ENCODE measurements at regions not wholly inside any gene's neighbourhood (a gene's known extent, or its start where the extent isn't known, plus 50 kb on each side); places are given as distances from the start of the nearest gene placed in this dataset.
A peak's percentile ranks its signal among the peaks of the same experiment; 100 is the strongest.

GRCh38 chr15:25504307-25504706, 65.5 kb upstream of the UBE3A start:
- Mint-ChIP-seq H3K27me3 (no peaks in the 10 kb centered on the region), H3K4me3 (no peak overlapping the region), H3K4me1 (no peaks in the 10 kb centered on the region), H3K27ac (no peak overlapping the region), H3K9me3 (ENCODE audit: insufficient read depth) (no peaks in the 10 kb centered on the region)
- no peaks in the 10 kb centered on the region for H3K9me3 ChIP-seq (ENCODE audit: control extremely low read depth in 1 of 3, control insufficient read depth in 2 of 3, insufficient read depth in 1 of 3, low read length in 2 of 3)
- no peaks in the 10 kb centered on the region for H3K4me1 ChIP-seq (ENCODE audit: control insufficient read depth in 2 of 2, insufficient read depth in 2 of 2, low read length in 2 of 2)
- ATAC-seq (ENCODE audit: low read depth) (no peak), DNase-seq (no peak)
- no peak overlapping the region for H2AFZ ChIP-seq (ENCODE audit: insufficient read depth, low read depth, low read length, poor library complexity, severe bottlenecking)
- POLR2A ChIA-PET: no interaction called here
- H3K79me2 ChIP-seq (ENCODE audit: control insufficient read depth, insufficient read depth, low read length): no peaks in the 10 kb centered on the region
- WGBS (ENCODE audit: insufficient coverage): 19% methylated on average over 4 of the region's 6 CpGs
- H3K9ac ChIP-seq (ENCODE audit: low read length): no peak overlapping the region
- no peaks in the 10 kb centered on the region for H3K36me3 ChIP-seq (replicated peaks in 1 of 2; ENCODE audit: control extremely low read depth in 1 of 2, control insufficient read depth in 1 of 2, extremely low read depth in 1 of 2, insufficient read depth in 2 of 2, low read length in 1 of 2)
- H3K4me3 ChIP-seq (ENCODE audit: control extremely low read depth in 1 of 5, extremely low read depth in 1 of 5, insufficient read depth in 1 of 5, low read depth in 2 of 5, low read length in 4 of 5): no peak overlapping the region
- H3K27ac ChIP-seq (ENCODE audit: low read length in 2 of 2): no peak overlapping the region
- no peaks in the 10 kb centered on the region for H3K27me3 ChIP-seq (replicated peaks in 1 of 4; ENCODE audit: control extremely low read depth in 1 of 4, control insufficient read depth in 3 of 4, insufficient read depth in 4 of 4, low read length in 3 of 4)
- TF ChIP-seq CTCF (IDR thresholded peaks at IDR 0.05) (no peak), EZH2 (IDR thresholded peaks at IDR 0.05; ENCODE audit: borderline replicate concordance, insufficient read depth, low read depth, low read length, poor library complexity, severe bottlenecking) (no peak)
- CTCF ChIA-PET: no interaction called here
- intact Hi-C loops (cut with micrococcal nuclease): no loop called here
- H4K20me1 ChIP-seq (ENCODE audit: control insufficient read depth, insufficient read depth, low read length, poor library complexity, severe bottlenecking): no peaks in the 10 kb centered on the region
- no peak overlapping the region for H3K4me2 ChIP-seq (replicated peaks; ENCODE audit: low read depth, low read length, poor library complexity, severe bottlenecking)

GRCh38 chr15:25501828-25502446, 63.1 kb upstream of the UBE3A start:
- H4K20me1 ChIP-seq (ENCODE audit: control insufficient read depth, insufficient read depth, low read length, poor library complexity, severe bottlenecking): no peaks in the 10 kb centered on the region
- DNase-seq: peak; percentile 49
- H3K4me3 ChIP-seq (ENCODE audit: control extremely low read depth in 1 of 5, extremely low read depth in 1 of 5, insufficient read depth in 1 of 5, low read depth in 2 of 5, low read length in 4 of 5): no peak overlapping the region
- ChIA-PET POLR2A (no interaction called here), CTCF (interaction anchor here (0.6 to 2.2 kb wide), 8 partner anchors 12 to 1873 kb away, joined by 3 to 13 read pairs (median 3); no protein-coding TSS in a partner anchor)
- WGBS (ENCODE audit: insufficient coverage): no CpG with 5 or more reads among the region's 5 CpGs
- no peak overlapping the region for H3K27ac ChIP-seq (ENCODE audit: low read length in 2 of 2)
- H3K4me1 Mint-ChIP-seq: no peaks in the 10 kb centered on the region
- peaks cover 2% of the 10 kb centered on the region for H3K9me3 Mint-ChIP-seq (ENCODE audit: insufficient read depth)
- no peak overlapping the region for H3K9ac ChIP-seq (ENCODE audit: low read length)
- no peaks in the 10 kb centered on the region for H3K79me2 ChIP-seq (ENCODE audit: control insufficient read depth, insufficient read depth, low read length)
- no peak for TF ChIP-seq EZH2 (IDR thresholded peaks at IDR 0.05; ENCODE audit: borderline replicate concordance, insufficient read depth, low read depth, low read length, poor library complexity, severe bottlenecking)
- peak; percentile 68 for TF ChIP-seq CTCF (IDR thresholded peaks at IDR 0.05)
- H3K4me1 ChIP-seq (ENCODE audit: control insufficient read depth in 2 of 2, insufficient read depth in 2 of 2, low read length in 2 of 2): no peaks in the 10 kb centered on the region
- H3K27ac Mint-ChIP-seq: no peak overlapping the region
- no peak overlapping the region for H3K4me3 Mint-ChIP-seq
- H2AFZ ChIP-seq (ENCODE audit: insufficient read depth, low read depth, low read length, poor library complexity, severe bottlenecking): no peak overlapping the region
- no peaks in the 10 kb centered on the region for H3K9me3 ChIP-seq (ENCODE audit: control extremely low read depth in 1 of 3, control insufficient read depth in 2 of 3, insufficient read depth in 1 of 3, low read length in 2 of 3)
- intact Hi-C loops (cut with micrococcal nuclease): no loop called here
- H3K27me3 ChIP-seq (replicated peaks in 1 of 4; ENCODE audit: control extremely low read depth in 1 of 4, control insufficient read depth in 3 of 4, insufficient read depth in 4 of 4, low read length in 3 of 4): no peaks in the 10 kb centered on the region
- no peak overlapping the region for H3K4me2 ChIP-seq (replicated peaks; ENCODE audit: low read depth, low read length, poor library complexity, severe bottlenecking)
- H3K36me3 ChIP-seq (replicated peaks in 1 of 2; ENCODE audit: control extremely low read depth in 1 of 2, control insufficient read depth in 1 of 2, extremely low read depth in 1 of 2, insufficient read depth in 2 of 2, low read length in 1 of 2): no peaks in the 10 kb centered on the region
- ATAC-seq (ENCODE audit: low read depth): no peak
- H3K27me3 Mint-ChIP-seq: no peaks in the 10 kb centered on the region
